Liver (tissue), 8 donors: ENCODE measurements at regions not wholly inside any gene's neighbourhood (a gene's known extent, or its start where the extent isn't known, plus 50 kb on each side); places are given as distances from the start of the nearest gene placed in this dataset.

Experiments
- DNase-seq: peaks from one replicate; pipeline ENCODE4 v3.0.0-alpha.2; 2017; ENCODE audit warnings: low spot score
- H3K27ac ChIP-seq, 2 donors: one replicate each; pipeline ENCODE4 v1.7.0; 2013; ENCODE audit warnings: inconsistent platforms in 2 of 2, low read length in 2 of 2, control low read depth in 1 of 2, low read depth in 1 of 2, mild to moderate bottlenecking in 1 of 2
- H3K27me3 ChIP-seq, 4 donors: one replicate each; pipeline versions ENCODE4 v1.6.1 to v1.7.0; 2013; ENCODE audit warnings: low read length in 3 of 4, inconsistent platforms in 1 of 4, mild to moderate bottlenecking in 1 of 4, moderate library complexity in 1 of 4; ENCODE audit not compliant: control insufficient read depth in 4 of 4, insufficient read depth in 4 of 4
- H3K36me3 ChIP-seq, 4 donors: one replicate each; pipeline versions ENCODE4 v1.6.1 to v1.7.0; 2013; ENCODE audit warnings: low read length in 3 of 4, mild to moderate bottlenecking in 3 of 4, low read depth in 1 of 4, moderate library complexity in 1 of 4; ENCODE audit not compliant: control insufficient read depth in 4 of 4, insufficient read depth in 3 of 4
- H3K4me1 ChIP-seq, 4 donors: one replicate each; pipeline versions ENCODE4 v1.6.1 to v1.7.0; 2013; ENCODE audit warnings: low read length in 3 of 4, mild to moderate bottlenecking in 3 of 4, moderate library complexity in 1 of 4; ENCODE audit not compliant: control insufficient read depth in 4 of 4, insufficient read depth in 4 of 4
- H3K4me3 ChIP-seq, 3 donors: one replicate each; pipeline versions ENCODE4 v1.6.1 to v1.7.0; 2013; ENCODE audit warnings: low read length in 3 of 3, control low read depth in 1 of 3, low read depth in 1 of 3, mild to moderate bottlenecking in 1 of 3
- H3K9ac ChIP-seq, 2 donors: one replicate each; pipeline ENCODE4 v1.7.0; 2013; ENCODE audit warnings: low read length in 2 of 2, mild to moderate bottlenecking in 2 of 2, moderate library complexity in 2 of 2, control low read depth in 1 of 2, low read depth in 1 of 2
- H3K9me3 ChIP-seq, 4 donors: one replicate each; pipeline versions ENCODE4 v1.6.1 to v1.7.0; 2013; ENCODE audit warnings: low read length in 3 of 4; ENCODE audit not compliant: control insufficient read depth in 4 of 4
- ATF3 ChIP-seq: IDR thresholded peaks from 2 replicates; pipeline ENCODE4 v1.6.1; 2016; ENCODE audit warnings: antibody characterized with exemption
- CTCF ChIP-seq: fragments of 150-350 bp; IDR thresholded peaks from 2 replicates; pipeline ENCODE4 v1.5.1; 2017; ENCODE audit warnings: improper control_type of control experiment, low read depth, low read length; ENCODE audit not compliant: missing input control
- EGR1 ChIP-seq, 2 donors: IDR thresholded peaks; 2 replicates each; pipeline ENCODE4 v1.6.1; 2016 to 2018; ENCODE audit warnings: antibody characterized with exemption in 2 of 2, low read depth in 2 of 2
- FOXA1 ChIP-seq: IDR thresholded peaks from 2 replicates; pipeline ENCODE4 v1.6.1; 2016; ENCODE audit warnings: antibody characterized with exemption
- GABPA ChIP-seq, 2 donors: IDR thresholded peaks in 1 of 2; conservative IDR thresholded peaks in 1 of 2; 2 replicates each; pipeline ENCODE4 v1.6.1; 2016; ENCODE audit warnings: antibody characterized with exemption in 2 of 2, mild to moderate bottlenecking in 1 of 2, moderate library complexity in 1 of 2
- HNF4A ChIP-seq, 2 donors: conservative IDR thresholded peaks; 2 replicates each; pipeline ENCODE4 v1.6.1; 2016; ENCODE audit warnings: antibody characterized with exemption in 2 of 2, mild to moderate bottlenecking in 2 of 2
- HNF4G ChIP-seq: IDR thresholded peaks from 2 replicates; pipeline ENCODE4 v1.6.1; 2016; ENCODE audit warnings: antibody characterized with exemption
- JUND ChIP-seq, 2 donors: IDR thresholded peaks; 2 replicates each; pipeline ENCODE4 v1.6.1; 2016; ENCODE audit warnings: antibody characterized with exemption in 2 of 2
- MAX ChIP-seq: IDR thresholded peaks from 2 replicates; pipeline ENCODE4 v1.6.1; 2016; ENCODE audit warnings: antibody characterized with exemption
- NR2F2 ChIP-seq: IDR thresholded peaks from 2 replicates; pipeline ENCODE4 v1.6.1; 2016; ENCODE audit warnings: antibody characterized with exemption
- RAD21 ChIP-seq, 2 donors: IDR thresholded peaks; 2 replicates each; pipeline ENCODE4 v1.6.1; 2016; ENCODE audit warnings: antibody characterized with exemption in 2 of 2, mild to moderate bottlenecking in 2 of 2
- REST ChIP-seq: IDR thresholded peaks from 2 replicates; pipeline ENCODE4 v1.6.1; 2016; ENCODE audit warnings: antibody characterized with exemption, mild to moderate bottlenecking
- SP1 ChIP-seq: IDR thresholded peaks from 2 replicates; pipeline ENCODE4 v1.6.1; 2018; ENCODE audit warnings: antibody characterized with exemption, mild to moderate bottlenecking
- TAF1 ChIP-seq: conservative IDR thresholded peaks from 2 replicates; pipeline ENCODE4 v1.6.1; 2016; ENCODE audit warnings: antibody characterized with exemption, mild to moderate bottlenecking
- ZBTB33 ChIP-seq: IDR thresholded peaks from 2 replicates; pipeline ENCODE4 v1.6.1; 2016; ENCODE audit warnings: antibody characterized with exemption
- WGBS: extraction: QIAGEN DNeasy Blood & Tissue Kit; methylation state at CpG from one replicate; pipeline ENCODE4 v1.1.7; 2013; 5-methylcytosine and 5-hydroxymethylcytosine counted together
- donor health status: healthy.
- donor health status: healthy.
- donor health status: healthy.
- donor health status: healthy.
- donor health status: healthy.

- Histone ChIP-seq H3K9me3 (no peaks in the 10 kb centered on the region), H3K27ac (no peak overlapping the region), H3K4me3 (no peak overlapping the region), H3K9ac (no peak overlapping the region), H3K4me1 (peaks cover 0 to 6% (median 1%) of the 10 kb centered on the region in 4 donors), H3K27me3 (no peaks in the 10 kb centered on the region), H3K36me3 (no peaks in the 10 kb centered on the region)
- TF ChIP-seq RAD21 (IDR thresholded peaks at IDR 0.05) (peak; percentile 40 to 41), JUND (IDR thresholded peaks at IDR 0.05) (no peak)
- DNase-seq, result no peak
- 86% methylated on average over 3 of the region's 3 CpGs for WGBS
Observed at GRCh38 chr9:96113032-96113431, 188.9 kb downstream of the HSD17B3 start.

GRCh38 chr9:96109680-96110351, 192.2 kb downstream of the HSD17B3 start:
- WGBS, result 84% methylated on average over 6 of the region's 6 CpGs
- Histone ChIP-seq H3K9ac (no peak overlapping the region), H3K36me3 (no peaks in the 10 kb centered on the region), H3K27me3 (no peaks in the 10 kb centered on the region), H3K4me1 (no peaks in the 10 kb centered on the region), H3K9me3 (peaks cover 0 to 10% (median under 1%) of the 10 kb centered on the region in 4 donors), H3K4me3 (no peak overlapping the region), H3K27ac (no peak overlapping the region)
- no peak for DNase-seq
- no peak for TF ChIP-seq NR2F2
- TF ChIP-seq TAF1, result no peak
- no peak for TF ChIP-seq ZBTB33
- TF ChIP-seq MAX, result no peak
- no peak for TF ChIP-seq FOXA1
- no peak for TF ChIP-seq REST
- TF ChIP-seq ATF3, result no peak
- no peak for TF ChIP-seq EGR1 (IDR thresholded peaks at IDR 0.05; ENCODE audit: low read depth in 2 of 2)
- TF ChIP-seq HNF4A (conservative IDR thresholded peaks at IDR 0.05), result no peak
- TF ChIP-seq GABPA (IDR thresholded peaks at IDR 0.05 in 1 of 2, conservative IDR thresholded peaks at IDR 0.05 in 1 of 2), result no peak
- TF ChIP-seq CTCF, result no peak
- no peak for TF ChIP-seq HNF4G
- no peak for TF ChIP-seq SP1
